ENCODE measurements at regions not wholly inside any gene's neighbourhood (a gene's known extent, or its start where the extent isn't known, plus 50 kb on each side); places are given as distances from the start of the nearest gene placed in this dataset.

GRCh38 chr12:115201966-115202365, 518.0 kb upstream of the TBX3 start:
- Histone ChIP-seq H3K4me1 (peaks cover 3% of the 10 kb centered on the region), H3K27me3 (ENCODE audit: insufficient read depth in 3 of 3, low read length in 2 of 3) (no peaks in the 10 kb centered on the region), H3K27ac (no peak overlapping the region), H3K9me3 (no peaks in the 10 kb centered on the region), H3K4me3 (no peak overlapping the region), H3K36me3 (ENCODE audit: insufficient read depth in 1 of 2, low read depth in 1 of 2) (no peaks in the 10 kb centered on the region)
- 58 to 68% (median 59%) methylated on average over 3 of the region's 3 CpGs for WGBS, 3 donors
- DNase-seq: no peak
- intact Hi-C loops (cut with DNase I): no loop called here
- peak in 2 of 4 donors; percentile 63 to 82 for ATAC-seq
- TF ChIP-seq CTCF (IDR thresholded peaks at IDR 0.05): no peak

GRCh38 chr12:115199831-115200230, 515.9 kb upstream of the TBX3 start:
- Histone ChIP-seq H3K36me3 (ENCODE audit: insufficient read depth in 1 of 2, low read depth in 1 of 2) (no peaks in the 10 kb centered on the region), H3K9me3 (no peaks in the 10 kb centered on the region), H3K27ac (no peak overlapping the region), H3K4me1 (peaks cover 3% of the 10 kb centered on the region), H3K4me3 (no peak overlapping the region), H3K27me3 (ENCODE audit: insufficient read depth in 3 of 3, low read length in 2 of 3) (no peaks in the 10 kb centered on the region)
- whole genome bisulfite sequencing, 3 donors: 54 to 71% (median 60%) methylated on average over 1 of the region's 1 CpG
- ATAC-seq (peak in 1 of 4 donors; percentile 32), DNase-seq (no peak)
- TF ChIP-seq CTCF (IDR thresholded peaks at IDR 0.05): no peak
- intact Hi-C loops (cut with DNase I): no loop called here

GRCh38 chr12:115194857-115195256, 510.9 kb upstream of the TBX3 start:
- DNase-seq (no peak), ATAC-seq (no peak)
- Histone ChIP-seq H3K4me1 (no peaks in the 10 kb centered on the region), H3K4me3 (no peak overlapping the region), H3K27ac (no peak overlapping the region), H3K9me3 (no peaks in the 10 kb centered on the region), H3K27me3 (ENCODE audit: insufficient read depth in 3 of 3, low read length in 2 of 3) (no peaks in the 10 kb centered on the region), H3K36me3 (ENCODE audit: insufficient read depth in 1 of 2, low read depth in 1 of 2) (no peaks in the 10 kb centered on the region)
- TF ChIP-seq CTCF (IDR thresholded peaks at IDR 0.05): no peak
- 63 to 84% (median 67%) methylated on average over 1 of the region's 1 CpG for WGBS, 3 donors
- intact Hi-C loops (cut with DNase I): no loop called here

GRCh38 chr12:115194448-115194847, 510.5 kb upstream of the TBX3 start:
- no peak for ATAC-seq
- 86 to 96% (median 87%) methylated on average over 5 of the region's 5 CpGs for WGBS, 3 donors
- Histone ChIP-seq H3K36me3 (ENCODE audit: insufficient read depth in 1 of 2, low read depth in 1 of 2) (no peaks in the 10 kb centered on the region), H3K27ac (no peak overlapping the region), H3K27me3 (ENCODE audit: insufficient read depth in 3 of 3, low read length in 2 of 3) (no peaks in the 10 kb centered on the region), H3K4me3 (no peak overlapping the region), H3K4me1 (no peaks in the 10 kb centered on the region), H3K9me3 (no peaks in the 10 kb centered on the region)
- intact Hi-C loops (cut with DNase I): no loop called here
- TF ChIP-seq CTCF (IDR thresholded peaks at IDR 0.05): no peak
- no peak for DNase-seq

- intact Hi-C loops (cut with DNase I): no loop called here
- no peak for DNase-seq
- Histone ChIP-seq H3K27ac (no peak overlapping the region), H3K36me3 (ENCODE audit: insufficient read depth in 1 of 2, low read depth in 1 of 2) (no peaks in the 10 kb centered on the region), H3K4me3 (no peak overlapping the region), H3K9me3 (no peaks in the 10 kb centered on the region), H3K4me1 (no peaks in the 10 kb centered on the region), H3K27me3 (ENCODE audit: insufficient read depth in 3 of 3, low read length in 2 of 3) (no peaks in the 10 kb centered on the region)
- no peak for ATAC-seq
- TF ChIP-seq CTCF (IDR thresholded peaks at IDR 0.05): no peak
- WGBS, 3 donors: 85 to 89% (median 88%) methylated on average over 2 of the region's 2 CpGs
These were observed 507.4 kb upstream of the TBX3 start for GRCh38 chr12:115191342-115191741.

All from psoas muscle (tissue), 7 donors.